A673 (cell line): ENCODE measurements at regions not wholly inside any gene's neighbourhood (a gene's known extent, or its start where the extent isn't known, plus 50 kb on each side); places are given as distances from the start of the nearest gene placed in this dataset.

Source experiments
- BruUV-seq: library from RNA; stranded (reverse); fragments of 400-500 nt; replicated peaks from 2 replicates; lab custom pipeline; 2021; lab: Mats Ljungman, UMichigan
- CTCF ChIA-PET: fragments of 300-600 bp; sonication (Branson Sonifier 250); formaldehyde crosslinking; loops from one replicate; lab custom pipeline; 2022; ENCODE audit warnings: antibody characterized with exemption; lab: Charles Lee
- POLR2A ChIA-PET: fragments of 300-600 bp; sonication (Branson Sonifier 250); formaldehyde crosslinking; loops from one replicate; lab custom pipeline; 2022; ENCODE audit warnings: antibody characterized with exemption; ENCODE audit not compliant: low non-redundant PET; lab: Charles Lee
- DNase-seq: peaks from one replicate; pipeline ENCODE4 v3.0.0-alpha.2; 2015; ENCODE audit warnings: low spot score
- H3K27ac ChIP-seq: fragments of 200-600 bp; sonication (generic); 2 replicates; pipeline ENCODE4 v1.5.1; 2016; ENCODE audit warnings: mixed run types, low read depth, mild to moderate bottlenecking, mixed read lengths, antibody characterized with exemption, low read length; ENCODE audit not compliant: poor library complexity, severe bottlenecking
- H3K27me3 ChIP-seq: fragments of 200-600 bp; sonication (generic); replicated peaks from 2 replicates; pipeline ENCODE4 v1.6.1; 2017; ENCODE audit warnings: mixed run types, low read depth, mild to moderate bottlenecking, mixed read lengths, antibody characterized with exemption, low read length; ENCODE audit not compliant: insufficient read depth, poor library complexity
- H3K36me3 ChIP-seq: fragments of 200-600 bp; sonication (generic); 2 replicates; pipeline ENCODE4 v1.6.1; 2016; ENCODE audit warnings: mixed run types, mild to moderate bottlenecking, mixed read lengths, antibody characterized with exemption, low read length; ENCODE audit not compliant: insufficient read depth, poor library complexity, severe bottlenecking
- H3K4me1 ChIP-seq: fragments of 200-600 bp; sonication (generic); 2 replicates; pipeline ENCODE4 v1.6.1; 2017; ENCODE audit warnings: mixed run types, mild to moderate bottlenecking, mixed read lengths, antibody characterized with exemption, low read length; ENCODE audit not compliant: insufficient read depth, poor library complexity, severe bottlenecking
- H3K4me3 ChIP-seq: fragments of 200-600 bp; sonication (generic); 2 replicates; pipeline ENCODE4 v1.5.1; 2016; ENCODE audit warnings: low read depth, mixed run types, mild to moderate bottlenecking, mixed read lengths, low read length; ENCODE audit not compliant: poor library complexity, severe bottlenecking
- H3K9me3 ChIP-seq: fragments of 200-600 bp; sonication (generic); 2 replicates; pipeline ENCODE4 v1.6.1; 2016; ENCODE audit warnings: mixed run types, low read depth, mild to moderate bottlenecking, mixed read lengths, antibody characterized with exemption, low read length; ENCODE audit not compliant: poor library complexity, severe bottlenecking
- EZH2 ChIP-seq: fragments of 200-600 bp; sonication (generic); IDR thresholded peaks from 2 replicates; pipeline ENCODE4 v1.6.1; 2017; ENCODE audit warnings: borderline replicate concordance, low read depth, mild to moderate bottlenecking, mixed read lengths, antibody characterized with exemption, low read length; ENCODE audit not compliant: poor library complexity, severe bottlenecking
- intact Hi-C: fragments of 100-400 bp; cut with micrococcal nuclease; formaldehyde crosslinking; loops from one replicate; pipeline ENCODE4 v1.10.0; 2022; ENCODE audit not compliant: unreplicated experiment
- TF ChIP-seq, protein P1 (sequence below): fragments of 300-800, 200-600 bp; sonication (generic); conservative IDR thresholded peaks from 2 replicates; pipeline ENCODE4 v1.5.1; 2017; ENCODE audit warnings: low read depth, mild to moderate bottlenecking, antibody characterized with exemption, low read length, moderate library complexity, mixed read lengths

DNA sequence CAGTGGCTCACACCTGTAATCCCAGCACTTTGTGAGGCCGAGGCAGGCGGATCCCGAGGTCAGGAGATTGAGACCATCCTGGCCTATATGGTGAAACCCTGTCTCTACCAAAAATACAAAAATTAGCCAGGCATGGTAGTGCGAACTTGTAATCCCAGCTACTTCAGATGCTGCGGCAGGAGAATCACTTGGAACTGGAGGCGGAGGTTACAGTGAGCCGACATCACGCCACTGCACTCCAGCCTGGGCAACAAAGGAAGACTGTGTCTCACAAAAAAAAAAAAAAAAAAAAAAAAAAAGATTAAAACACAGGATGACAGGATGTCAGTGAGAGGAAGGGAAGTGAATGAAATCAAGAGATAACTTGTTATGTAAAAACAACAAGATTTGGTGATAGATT is 1158.5 kb downstream of the PCDH9 start:
- BruUV-seq = no TSS peak
- Histone ChIP-seq H3K4me3 (no peak overlapping the region), H3K4me1 (no peaks in the 10 kb centered on the region), H3K27ac (no peak overlapping the region), H3K9me3 (no peaks in the 10 kb centered on the region), H3K36me3 (no peaks in the 10 kb centered on the region), H3K27me3 (no peaks in the 10 kb centered on the region)
- CTCF ChIA-PET = no interaction called here
- intact Hi-C loops = no loop called here
- POLR2A ChIA-PET = no interaction called here
- DNase-seq = no peak
- TF ChIP-seq, protein P1, sequence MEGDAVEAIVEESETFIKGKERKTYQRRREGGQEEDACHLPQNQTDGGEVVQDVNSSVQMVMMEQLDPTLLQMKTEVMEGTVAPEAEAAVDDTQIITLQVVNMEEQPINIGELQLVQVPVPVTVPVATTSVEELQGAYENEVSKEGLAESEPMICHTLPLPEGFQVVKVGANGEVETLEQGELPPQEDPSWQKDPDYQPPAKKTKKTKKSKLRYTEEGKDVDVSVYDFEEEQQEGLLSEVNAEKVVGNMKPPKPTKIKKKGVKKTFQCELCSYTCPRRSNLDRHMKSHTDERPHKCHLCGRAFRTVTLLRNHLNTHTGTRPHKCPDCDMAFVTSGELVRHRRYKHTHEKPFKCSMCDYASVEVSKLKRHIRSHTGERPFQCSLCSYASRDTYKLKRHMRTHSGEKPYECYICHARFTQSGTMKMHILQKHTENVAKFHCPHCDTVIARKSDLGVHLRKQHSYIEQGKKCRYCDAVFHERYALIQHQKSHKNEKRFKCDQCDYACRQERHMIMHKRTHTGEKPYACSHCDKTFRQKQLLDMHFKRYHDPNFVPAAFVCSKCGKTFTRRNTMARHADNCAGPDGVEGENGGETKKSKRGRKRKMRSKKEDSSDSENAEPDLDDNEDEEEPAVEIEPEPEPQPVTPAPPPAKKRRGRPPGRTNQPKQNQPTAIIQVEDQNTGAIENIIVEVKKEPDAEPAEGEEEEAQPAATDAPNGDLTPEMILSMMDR = no peak
- TF ChIP-seq EZH2 = no peak

GRCh38 chr13:66071029-66071428 is 1159.1 kb downstream of the PCDH9 start:
- H3K4me1 ChIP-seq = no peaks in the 10 kb centered on the region
- H3K36me3 ChIP-seq = no peaks in the 10 kb centered on the region
- no peak for DNase-seq
- ChIA-PET POLR2A (no interaction called here), CTCF (no interaction called here)
- H3K4me3 ChIP-seq = no peak overlapping the region
- no peak overlapping the region for H3K27ac ChIP-seq
- no peaks in the 10 kb centered on the region for H3K27me3 ChIP-seq
- TF ChIP-seq, protein P1 = no peak
- no peak for TF ChIP-seq EZH2
- H3K9me3 ChIP-seq = no peaks in the 10 kb centered on the region
- intact Hi-C loops = no loop called here
- BruUV-seq = no TSS peak

DNA sequence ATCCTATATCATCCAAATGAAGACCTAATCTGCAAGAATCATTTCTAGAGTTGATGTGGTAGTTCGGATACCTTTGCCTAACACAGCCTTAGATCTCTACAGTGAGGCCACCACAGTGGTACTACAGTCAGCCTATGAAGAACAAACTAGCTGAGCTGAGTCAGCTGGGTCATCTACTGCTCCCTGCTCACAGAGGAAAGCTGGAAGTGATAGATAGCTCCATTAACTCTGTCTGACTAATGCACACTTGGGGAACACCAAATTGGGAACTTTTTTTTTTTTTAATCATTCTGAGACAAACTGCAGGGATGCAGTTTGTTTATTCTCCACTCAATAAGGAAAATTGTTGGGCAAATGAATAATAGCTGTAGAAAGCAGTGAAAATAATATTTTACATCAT is 1160.6 kb downstream of the PCDH9 start:
- ChIA-PET POLR2A (no interaction called here), CTCF (no interaction called here)
- Histone ChIP-seq H3K4me3 (no peak overlapping the region), H3K27ac (no peak overlapping the region), H3K4me1 (no peaks in the 10 kb centered on the region), H3K27me3 (no peaks in the 10 kb centered on the region), H3K36me3 (no peaks in the 10 kb centered on the region), H3K9me3 (no peaks in the 10 kb centered on the region)
- no peak for TF ChIP-seq EZH2
- TF ChIP-seq, protein P1 = no peak
- no peak for DNase-seq
- no TSS peak for BruUV-seq
- intact Hi-C loops = no loop called here
